GM19324 (cell line): ENCODE measurements at regions not wholly inside any gene's neighbourhood (a gene's known extent, or its start where the extent isn't known, plus 50 kb on each side); places are given as distances from the start of the nearest gene placed in this dataset.

Experiments used
- ATAC-seq: cut with Tn5 transposase; IDR thresholded peaks from one replicate; pipeline ENCODE4 v1.9.1; 2021; ENCODE audit warnings: mild to moderate bottlenecking, moderate library complexity; ENCODE audit not compliant: unreplicated experiment, low FRiP score

DNA sequence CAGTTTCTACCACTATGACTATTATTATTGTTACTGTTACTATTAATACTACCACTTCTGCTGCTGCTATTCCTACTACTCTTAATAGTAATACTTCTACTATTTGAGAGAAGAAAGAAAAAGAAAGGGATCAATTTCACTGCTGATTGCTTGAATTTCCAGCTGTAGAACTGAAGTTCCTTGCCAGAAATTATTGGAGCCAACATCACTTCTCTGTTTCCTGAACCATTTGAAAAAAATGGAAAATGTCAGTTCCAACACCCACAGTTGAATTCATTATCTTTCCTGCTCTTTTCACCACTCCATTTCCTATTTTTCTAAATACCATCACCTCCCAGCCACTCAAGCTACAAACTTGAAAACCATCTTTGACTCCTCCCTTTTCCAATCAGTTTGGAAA lies 54.1 kb upstream of the PIK3C2G start:
- no peak for ATAC-seq

GRCh38 chr12:18206198-18206597 lies 55.1 kb upstream of the PIK3C2G start:
- ATAC-seq = no peak

DNA sequence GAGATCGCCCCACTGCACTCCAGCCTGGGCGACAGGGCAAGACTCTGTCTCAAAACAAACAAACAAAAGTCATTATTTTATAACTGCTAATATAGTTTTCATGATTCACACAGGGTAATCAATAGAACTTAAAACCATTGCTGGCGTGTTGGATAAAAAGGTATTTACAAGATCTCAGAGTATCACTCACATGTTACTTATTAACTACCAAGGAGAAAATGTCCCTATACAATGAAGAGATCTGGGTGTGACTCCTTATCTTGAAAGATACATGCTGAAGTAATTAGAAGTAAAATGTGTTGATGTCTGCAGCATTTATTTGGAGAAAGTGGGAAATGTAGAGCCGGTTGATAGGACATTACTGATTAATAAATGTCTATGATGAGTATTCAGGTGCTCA lies 57.3 kb upstream of the PIK3C2G start:
- no peak for ATAC-seq

- no peak for ATAC-seq
Measured at GRCh38 chr12:18192119-18192518, 69.2 kb upstream of the PIK3C2G start.

- ATAC-seq = no peak
Measured at GRCh38 chr12:18183141-18183540, 78.2 kb upstream of the PIK3C2G start.

- ATAC-seq = no peak
Measured at GRCh38 chr12:18171571-18171970, 81.6 kb upstream of the RERGL start.

GRCh38 chr12:18168016-18168415 lies 78.0 kb upstream of the RERGL start:
- ATAC-seq = no peak

DNA sequence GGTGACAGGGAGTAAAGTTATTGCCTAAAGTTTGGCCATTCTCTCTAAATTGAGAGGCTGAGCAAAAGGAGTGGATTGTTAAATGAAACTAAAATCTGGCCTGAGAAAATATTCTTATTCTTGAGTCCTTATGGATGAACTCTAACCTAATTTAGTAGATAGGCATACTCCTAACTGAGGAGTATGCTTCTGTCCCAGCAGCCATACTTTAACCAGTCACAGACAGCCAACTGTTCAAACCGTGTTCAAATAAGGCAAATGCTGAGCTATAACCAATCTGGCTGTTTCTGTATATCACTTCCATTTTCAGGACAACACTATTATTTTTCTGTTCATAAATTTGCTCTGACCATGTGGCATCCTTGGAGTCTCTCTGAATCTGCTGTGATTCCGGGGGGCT lies 75.9 kb upstream of the RERGL start:
- ATAC-seq = peak; percentile 44

DNA sequence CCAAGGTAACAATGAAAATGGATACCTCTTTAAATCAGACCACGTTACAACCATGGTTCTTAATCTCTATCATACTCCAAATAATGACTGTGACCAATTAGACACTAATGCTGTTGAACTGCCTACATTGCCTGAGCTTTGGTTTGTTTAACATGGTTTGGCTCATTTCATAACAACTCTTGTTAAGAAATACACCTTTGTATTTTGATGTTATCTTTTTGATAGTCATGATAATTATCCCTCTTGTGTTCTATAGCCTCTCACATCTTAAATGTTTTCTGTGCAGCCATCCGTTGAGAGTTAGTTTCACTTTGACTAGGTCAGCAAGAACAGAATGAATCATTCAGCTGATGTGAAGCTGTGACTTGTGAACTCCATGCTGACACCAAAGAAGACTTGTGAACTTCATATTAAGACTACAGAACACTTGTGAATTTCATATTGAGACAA lies 75.5 kb upstream of the RERGL start:
- peak; percentile 95 for ATAC-seq

DNA sequence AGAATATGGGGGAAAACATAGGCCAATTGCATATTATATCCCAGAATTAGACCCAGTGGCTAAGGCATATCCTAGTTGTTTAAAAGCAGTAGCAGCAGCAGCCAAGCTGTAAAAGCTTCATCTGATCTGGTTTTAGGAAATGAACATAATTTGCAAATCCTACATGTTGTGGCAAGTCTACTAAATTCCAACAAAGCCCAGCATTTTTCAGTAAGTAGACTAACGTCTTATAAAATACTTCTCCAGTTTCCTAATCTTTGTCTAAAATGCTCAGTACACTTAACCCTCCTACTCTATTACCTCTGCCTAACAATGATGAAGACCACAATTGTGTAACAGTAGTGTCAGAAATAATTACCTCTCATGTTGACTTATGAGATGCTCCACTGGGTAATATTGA lies 70.9 kb upstream of the RERGL start:
- ATAC-seq = no peak

- ATAC-seq = no peak
Measured at GRCh38 chr12:18158774-18159557, 69.0 kb upstream of the RERGL start.

GRCh38 chr12:18153826-18154225 lies 63.8 kb upstream of the RERGL start:
- no peak for ATAC-seq

GRCh38 chr12:18151036-18151435 lies 61.0 kb upstream of the RERGL start:
- no peak for ATAC-seq

DNA sequence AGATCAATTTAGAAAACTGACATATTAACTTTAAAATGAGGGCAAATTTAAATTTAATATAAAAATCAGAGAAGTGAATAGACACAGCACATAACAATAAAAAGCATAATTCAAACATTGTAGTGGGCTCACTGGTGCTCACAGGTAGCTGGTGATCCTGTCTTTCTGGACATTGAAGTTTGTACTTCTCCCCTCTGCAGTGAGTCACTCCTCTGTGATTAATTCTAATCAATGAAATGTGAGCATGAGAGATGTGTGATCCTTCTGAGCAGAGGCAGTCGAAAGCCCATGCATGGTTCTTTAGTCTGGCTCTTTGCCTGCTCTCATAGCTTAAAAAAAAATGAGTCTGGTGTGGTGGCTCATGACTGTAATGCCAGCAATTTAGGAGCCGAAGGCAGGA lies 59.0 kb upstream of the RERGL start:
- no peak for ATAC-seq

- no peak for ATAC-seq
Measured at GRCh38 chr12:18146363-18146762, 56.4 kb upstream of the RERGL start.

- ATAC-seq = no peak
Measured at GRCh38 chr12:18145924-18146323, 55.9 kb upstream of the RERGL start.

- ATAC-seq = no peak
Measured at GRCh38 chr12:18141048-18141982, 51.3 kb upstream of the RERGL start.

DNA sequence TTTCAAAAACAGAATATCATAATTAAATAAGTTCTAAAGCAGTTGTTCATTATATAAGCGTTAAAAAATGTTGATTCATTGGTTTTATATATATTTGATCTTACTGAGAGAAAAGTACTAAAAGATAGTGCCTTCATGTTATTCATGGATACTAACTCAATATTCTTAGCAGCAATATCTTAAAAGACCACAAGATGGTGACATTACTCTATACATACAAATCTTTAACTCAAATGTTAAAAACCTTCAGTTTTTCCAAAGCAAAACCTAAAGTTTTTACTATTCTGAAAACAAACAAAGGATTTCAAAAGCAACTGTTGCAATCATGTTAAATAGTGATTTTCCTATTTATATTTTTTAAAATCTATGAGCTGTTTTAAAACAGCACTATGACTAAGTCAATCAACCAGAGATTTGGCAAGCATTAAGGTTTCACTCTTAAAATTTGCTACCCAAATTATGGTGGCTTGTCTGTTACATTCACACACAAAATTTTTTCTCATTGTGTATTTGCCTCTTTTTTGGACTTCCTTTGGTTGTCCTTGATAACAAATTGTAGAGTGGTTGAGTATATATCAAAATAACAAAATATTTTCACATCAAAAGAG lies 50.1 kb upstream of the RERGL start:
- ATAC-seq = no peak
